ENCODE measurements at regions not wholly inside any gene's neighbourhood (a gene's known extent, or its start where the extent isn't known, plus 50 kb on each side); places are given as distances from the start of the nearest gene placed in this dataset.
"Not testable (repeated sequence)": the region's sequence is repeated elsewhere in the genome, so short reads cannot be mapped to it uniquely, and the experiment has no call there.

DNA sequence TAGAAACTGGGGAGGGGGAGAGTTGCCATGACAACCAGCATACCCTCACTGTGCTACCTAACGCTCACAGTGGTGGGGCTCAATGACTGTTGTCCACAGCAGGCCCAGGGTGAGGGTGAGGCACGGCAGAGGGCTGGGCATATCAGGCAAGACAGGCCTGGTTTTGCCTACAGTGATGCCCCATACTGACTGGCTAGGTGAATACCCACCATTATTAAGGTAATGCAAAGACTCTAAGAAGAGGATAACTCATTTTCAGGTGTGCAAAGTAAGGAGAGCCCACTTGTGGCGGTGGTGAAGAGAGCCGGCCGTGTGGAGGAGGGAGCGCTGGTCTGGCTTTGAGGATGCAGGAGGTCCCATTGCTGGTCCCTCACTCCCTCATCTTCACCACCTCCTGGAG, 422.3 kb downstream of the FUT8 start:
- DNase-seq (ENCODE audit: low read depth): no peak

DNA sequence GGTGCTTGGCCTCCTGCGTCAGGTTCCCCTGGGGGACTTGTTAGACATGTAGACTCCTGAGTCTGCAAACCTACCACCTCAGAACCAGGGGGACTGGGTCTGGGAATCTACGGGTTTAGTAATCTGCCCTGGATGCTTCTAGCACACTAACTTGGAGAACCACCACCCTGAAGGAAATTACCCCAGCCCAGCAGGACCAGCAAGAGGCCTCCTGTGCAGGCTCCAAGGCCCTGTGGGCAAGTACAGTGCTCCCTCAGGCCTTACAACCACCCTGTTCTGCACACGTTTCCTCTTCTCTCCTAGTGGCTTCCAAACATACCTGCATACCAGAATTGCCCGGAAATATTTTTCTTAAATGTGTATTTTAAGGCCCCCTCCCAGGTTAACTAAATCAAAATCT, 423.0 kb downstream of the FUT8 start:
- no peak for DNase-seq (ENCODE audit: low read depth)

DNA sequence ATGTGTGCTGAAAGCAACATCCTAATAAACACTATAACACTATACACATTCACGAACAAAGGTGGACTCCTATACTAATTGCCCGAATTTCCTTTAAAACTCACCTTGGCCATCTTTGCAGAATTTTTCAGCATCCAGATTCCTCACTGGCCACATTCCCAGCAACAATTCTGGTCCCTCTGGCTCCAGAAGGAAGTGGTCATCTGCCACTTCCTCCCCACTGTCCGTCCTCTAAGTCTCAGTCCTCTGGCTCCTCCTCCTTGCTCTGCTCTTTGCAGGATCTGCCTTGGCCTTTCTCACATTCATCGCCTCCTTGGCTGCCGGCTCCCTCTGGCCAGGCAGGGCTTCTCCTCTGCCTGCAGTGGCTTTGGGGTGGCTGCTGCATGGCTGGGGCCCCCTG, 426.0 kb downstream of the FUT8 start:
- DNase-seq (ENCODE audit: low read depth): no peak

DNA sequence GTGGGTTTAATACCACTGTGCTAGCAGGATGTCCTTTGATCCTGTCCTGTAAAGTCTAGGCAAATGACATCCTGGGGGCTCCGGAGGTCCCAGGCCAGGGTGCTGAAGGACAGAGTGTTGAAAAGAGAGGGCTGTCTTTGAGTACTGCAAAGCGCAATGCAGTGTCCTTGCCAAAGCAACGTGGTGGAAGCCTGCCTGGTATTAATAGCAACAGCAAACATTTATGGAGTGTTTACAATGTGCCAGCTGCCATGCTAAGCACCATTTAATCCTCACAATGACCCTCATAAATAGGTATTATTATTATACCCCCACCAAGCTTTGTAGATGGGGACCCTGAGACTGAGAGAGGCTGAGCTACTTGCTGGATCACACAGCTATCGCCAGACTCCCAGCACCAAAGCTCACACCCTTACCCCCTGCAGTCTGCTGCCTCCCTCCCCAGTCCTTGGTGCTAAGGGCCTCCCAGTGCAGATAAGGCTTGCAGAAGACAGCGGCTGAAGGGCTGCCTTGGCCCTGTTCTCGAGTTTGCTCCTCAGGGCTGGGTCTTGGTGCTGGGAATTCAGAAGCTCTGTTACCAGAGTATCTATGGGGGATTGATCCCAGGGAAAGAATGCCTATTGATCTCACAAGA, 427.7 kb downstream of the FUT8 start:
- DNase-seq (ENCODE audit: low read depth): no peak

DNA sequence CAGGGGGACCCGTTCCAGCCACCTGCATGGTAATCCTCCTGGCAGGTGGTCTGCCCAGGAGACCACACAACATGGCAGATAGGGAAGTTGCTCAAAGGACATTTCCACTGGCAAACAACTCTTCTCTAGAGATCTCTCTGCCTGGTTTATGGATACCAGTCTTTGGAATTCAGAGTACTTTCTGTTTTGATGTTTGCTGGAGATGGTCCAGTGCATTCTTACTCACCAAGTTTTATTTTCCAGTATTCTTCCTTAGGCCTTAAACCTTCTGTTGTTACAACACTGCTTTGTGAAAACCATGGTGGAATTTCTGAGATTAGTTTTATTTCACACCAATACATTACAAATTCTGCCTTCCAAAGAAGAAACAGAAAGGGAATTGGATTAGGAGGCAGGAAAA, 428.3 kb downstream of the FUT8 start:
- peak; percentile 92 for DNase-seq (ENCODE audit: low read depth)

DNA sequence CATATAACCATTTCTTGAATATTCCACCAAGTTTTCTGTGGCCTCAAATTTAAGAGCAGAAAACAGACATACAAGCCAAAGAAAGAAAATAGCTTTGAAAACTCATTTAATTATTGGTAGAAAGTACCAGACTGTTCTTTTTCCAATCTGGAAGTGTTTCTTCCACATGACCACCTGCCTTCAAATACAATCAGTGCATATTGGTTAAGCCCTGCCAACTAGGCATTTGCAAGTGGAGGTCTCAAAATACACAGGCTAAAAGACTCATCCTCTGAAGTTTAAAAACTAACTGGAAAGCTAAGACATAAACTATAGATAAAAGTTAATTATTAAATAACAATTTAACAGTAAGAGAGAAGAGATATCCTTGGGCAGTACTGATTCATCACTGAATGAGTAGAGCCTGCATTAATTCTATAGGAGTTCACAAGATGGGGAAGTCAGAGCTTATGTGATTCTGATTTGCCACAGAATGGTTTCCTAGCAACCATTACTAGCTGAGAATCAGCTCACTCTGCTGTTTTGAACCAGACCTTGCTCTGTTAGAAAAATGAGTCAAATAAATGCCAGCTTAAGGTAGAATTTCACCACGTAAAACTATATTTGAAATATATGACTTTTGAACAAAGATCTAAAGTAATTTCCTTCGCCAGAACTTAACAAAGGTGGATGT, 433.8 kb downstream of the FUT8 start:
- peak; percentile 40 for DNase-seq (ENCODE audit: low read depth)

DNA sequence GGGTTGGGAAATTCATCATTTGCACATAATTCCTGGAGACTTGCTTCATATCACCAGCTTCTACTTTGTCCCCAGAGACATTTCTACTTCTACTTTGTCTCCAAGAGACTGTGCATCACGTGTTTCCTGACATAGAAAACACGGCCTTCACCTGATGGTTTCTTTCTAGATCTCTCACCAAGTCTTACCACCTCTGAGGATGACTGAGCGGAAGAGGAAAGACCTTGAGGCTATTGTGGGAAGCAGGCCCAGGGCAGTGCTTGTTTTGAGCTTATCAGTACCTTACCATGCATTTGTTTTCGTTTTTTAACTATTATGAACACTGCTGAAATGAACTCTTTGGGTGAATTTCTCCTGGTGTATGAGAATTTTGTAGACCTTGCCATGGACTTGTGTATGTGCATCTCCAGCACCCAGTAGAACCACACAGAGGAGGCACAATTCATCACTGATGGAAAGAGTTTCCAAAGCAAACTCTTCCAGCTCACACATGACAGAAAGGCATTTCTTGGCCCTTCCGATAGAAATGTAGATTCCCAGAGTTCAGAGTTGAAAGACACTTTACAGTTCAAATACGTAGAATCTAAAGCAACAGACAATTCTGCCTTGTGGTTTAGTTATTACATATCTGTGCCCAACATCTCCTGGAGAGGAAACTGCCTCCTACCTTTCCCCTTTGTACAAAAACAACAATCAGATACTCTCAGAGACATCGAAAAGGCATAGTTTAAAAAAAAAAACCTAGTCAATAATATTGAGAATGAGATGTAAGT, 434.7 kb downstream of the FUT8 start:
- DNase-seq (ENCODE audit: low read depth): no peak

DNA sequence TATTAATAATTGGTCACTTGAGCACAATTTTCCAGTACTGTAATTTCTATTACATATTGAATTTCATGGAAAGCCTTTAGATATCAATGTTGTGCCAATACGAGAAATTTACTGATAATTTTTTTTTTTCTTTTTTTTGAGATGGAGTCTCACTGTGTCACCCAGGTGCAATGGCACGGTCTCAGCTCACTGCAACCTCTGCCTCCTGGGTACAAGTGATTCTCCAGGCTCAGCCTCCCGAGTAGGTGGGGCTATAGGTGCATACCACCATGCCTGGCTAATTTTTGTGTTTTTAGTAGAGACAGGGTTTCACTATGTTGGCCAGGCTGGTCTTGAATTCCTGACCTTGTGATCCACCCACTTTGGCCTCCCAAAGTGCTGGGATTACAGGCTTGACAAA, 435.4 kb downstream of the FUT8 start:
- not testable (repeated sequence) for DNase-seq (ENCODE audit: low read depth)

DNA sequence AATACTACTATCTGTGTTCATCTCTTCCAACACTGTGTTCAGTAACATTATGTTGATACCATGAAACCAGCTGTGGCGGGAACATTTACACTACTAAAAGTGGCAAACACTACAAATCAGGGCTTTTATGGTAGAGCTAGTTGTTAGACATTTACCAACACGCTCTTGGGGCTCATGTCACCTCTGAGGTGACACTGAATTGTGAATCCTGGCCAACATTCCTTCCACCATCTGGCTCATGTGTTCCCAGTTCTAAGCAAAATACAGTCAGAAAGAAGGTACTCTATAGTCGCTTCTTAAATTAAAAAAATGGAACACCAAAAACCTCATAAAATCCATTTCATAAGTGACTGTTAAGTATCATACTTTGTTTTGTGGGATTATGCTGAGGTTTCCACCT, 436.6 kb downstream of the FUT8 start:
- no peak for DNase-seq (ENCODE audit: low read depth)

DNA sequence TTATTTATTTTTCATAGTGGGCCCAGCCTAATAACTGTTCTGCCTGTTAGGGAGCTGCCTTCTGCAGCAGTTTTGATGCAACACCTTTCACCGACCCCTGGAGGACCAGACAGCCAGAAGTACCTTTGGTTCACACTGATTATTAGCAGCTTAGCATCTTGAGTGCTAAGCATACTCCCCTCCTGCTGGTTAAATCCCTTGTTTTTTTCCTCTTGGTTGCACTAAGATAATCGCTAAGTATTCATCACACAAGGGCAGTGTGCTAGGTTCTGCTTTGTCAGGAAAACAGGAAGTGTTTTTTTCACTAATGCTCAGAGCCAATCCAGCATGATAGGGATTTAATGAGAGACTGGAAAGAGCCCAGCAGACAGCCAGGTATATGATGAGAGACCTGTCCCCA, 437.0 kb downstream of the FUT8 start:
- DNase-seq (ENCODE audit: low read depth): peak; percentile 60

DNA sequence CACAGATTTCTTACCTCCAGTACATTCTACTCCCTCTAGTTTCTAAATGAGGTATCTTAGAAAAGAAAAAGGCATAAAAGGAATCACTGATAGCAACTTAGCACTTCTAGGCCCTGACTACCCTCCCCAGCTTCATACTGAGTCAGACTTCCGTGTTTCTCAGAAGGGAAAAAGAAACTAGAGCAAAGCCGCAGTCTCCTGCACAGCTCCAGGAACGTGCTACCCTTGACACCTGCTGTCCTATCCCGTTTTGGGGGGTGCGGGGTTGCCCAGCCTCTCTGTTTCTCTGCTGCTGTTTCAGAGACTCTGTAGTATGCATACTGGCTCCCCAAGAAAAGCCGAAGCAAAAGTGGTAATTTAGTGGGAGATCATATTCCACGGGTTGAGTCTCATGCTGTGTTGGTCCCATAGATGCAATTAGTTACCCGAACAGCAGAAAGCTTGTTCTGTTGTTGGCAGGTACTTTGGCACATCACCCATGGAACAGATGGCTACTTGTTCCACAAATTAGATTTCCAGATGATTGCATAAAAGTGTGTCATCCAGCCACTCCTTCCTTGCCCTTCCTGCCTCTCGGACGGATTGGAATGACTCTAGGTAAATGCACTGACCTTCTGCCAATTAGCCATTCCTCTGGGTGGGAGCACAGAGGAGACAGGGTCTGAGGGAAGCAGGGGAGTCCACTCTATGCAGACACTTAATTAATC, 438.1 kb downstream of the FUT8 start:
- DNase-seq (ENCODE audit: low read depth): no peak

DNA sequence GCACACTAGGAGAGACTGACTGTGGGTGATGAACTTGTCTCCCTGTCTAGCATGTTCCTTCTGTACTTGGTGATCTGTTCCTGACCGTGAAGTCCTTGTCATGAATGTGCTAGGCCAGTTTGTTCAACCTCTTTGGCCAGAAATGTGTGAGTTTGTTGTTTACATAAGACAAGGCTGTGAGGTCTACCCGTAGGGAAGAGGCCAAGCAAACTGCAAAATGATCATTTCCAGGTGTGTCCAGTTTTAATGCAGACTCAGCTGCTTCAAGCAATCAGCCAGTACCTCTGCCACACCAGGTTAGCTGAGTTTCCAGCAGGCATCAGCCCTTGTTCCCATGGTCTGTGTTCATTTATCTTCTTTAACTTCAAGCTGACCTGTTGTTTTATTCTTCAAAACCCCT, 440.2 kb downstream of the FUT8 start:
- no peak for DNase-seq (ENCODE audit: low read depth)

DNA sequence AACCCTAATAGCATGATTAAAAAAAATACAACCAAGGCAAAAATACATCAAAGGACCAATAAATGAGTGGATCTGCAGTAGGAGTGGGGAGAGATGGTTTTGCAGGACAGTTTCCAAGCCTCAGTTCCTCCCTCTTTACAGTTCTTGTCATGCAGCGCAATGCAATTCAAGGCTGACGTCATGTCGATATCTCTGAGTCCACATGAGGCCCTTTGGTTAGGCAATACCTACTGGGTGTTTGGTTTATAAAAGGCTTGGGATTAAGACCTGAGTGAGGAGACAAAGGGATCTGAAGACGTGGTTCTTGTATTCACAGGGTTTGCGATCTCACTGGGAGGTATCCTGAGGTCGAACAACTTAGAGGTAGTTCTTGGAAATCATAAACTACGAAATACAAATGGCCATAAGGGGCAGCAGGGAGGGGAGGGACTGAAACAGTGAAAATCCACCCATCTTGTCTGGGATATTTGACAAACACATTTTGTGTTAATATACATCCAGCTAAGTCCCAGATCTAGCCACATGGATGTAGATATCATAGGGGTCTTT, 441.0 kb downstream of the FUT8 start:
- no peak for DNase-seq (ENCODE audit: low read depth)

DNA sequence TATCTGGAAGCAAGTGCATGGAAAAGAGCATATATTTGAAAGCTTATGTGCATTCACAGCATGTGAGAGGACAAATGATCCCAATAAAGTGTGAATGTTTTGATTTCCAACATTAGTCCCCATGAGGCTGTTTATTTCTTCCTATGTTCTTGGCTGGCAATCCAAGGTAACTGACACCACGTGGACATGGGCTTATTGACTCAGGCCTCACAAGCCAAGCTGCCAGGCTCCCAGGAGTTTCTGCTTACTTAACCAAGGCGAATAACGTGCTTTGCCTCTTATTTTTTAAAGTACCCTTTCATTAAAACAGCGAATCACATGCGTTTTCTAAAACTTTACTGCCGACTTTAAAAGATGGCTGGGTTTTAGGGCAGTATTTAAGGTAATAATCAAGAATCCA, 441.7 kb downstream of the FUT8 start:
- DNase-seq (ENCODE audit: low read depth): no peak

DNA sequence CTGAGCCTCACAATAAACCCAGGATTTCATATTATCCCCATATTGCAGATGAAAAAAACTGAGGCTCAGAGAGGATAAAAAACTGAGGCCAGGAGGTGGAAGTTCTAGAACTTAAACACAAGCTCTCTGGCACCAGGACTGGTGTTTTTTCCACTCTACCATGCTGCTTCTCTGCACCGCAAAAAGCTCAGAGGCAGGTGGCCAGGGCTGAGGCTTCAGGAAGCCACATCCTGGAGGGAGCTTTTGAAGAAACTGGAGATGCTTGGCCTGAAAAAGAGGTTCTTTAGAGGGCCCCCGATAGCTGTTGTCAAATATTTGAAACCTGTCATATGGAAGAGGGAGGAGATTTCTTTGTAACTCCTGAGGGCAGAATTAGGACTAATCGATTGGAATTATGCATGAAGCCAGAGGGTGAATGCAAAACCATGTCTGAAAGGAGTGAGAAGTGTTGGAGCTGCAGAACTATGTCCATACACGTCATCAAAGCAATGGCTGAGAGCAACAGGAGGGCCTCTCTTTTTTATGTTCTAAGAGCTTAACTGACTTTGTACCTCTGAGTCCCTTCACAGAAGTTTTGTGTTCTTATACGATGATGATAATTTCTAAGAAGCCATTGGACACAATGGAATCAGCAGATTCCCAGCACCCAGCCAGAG, 448.6 kb downstream of the FUT8 start:
- no peak for DNase-seq (ENCODE audit: low read depth)

DNA sequence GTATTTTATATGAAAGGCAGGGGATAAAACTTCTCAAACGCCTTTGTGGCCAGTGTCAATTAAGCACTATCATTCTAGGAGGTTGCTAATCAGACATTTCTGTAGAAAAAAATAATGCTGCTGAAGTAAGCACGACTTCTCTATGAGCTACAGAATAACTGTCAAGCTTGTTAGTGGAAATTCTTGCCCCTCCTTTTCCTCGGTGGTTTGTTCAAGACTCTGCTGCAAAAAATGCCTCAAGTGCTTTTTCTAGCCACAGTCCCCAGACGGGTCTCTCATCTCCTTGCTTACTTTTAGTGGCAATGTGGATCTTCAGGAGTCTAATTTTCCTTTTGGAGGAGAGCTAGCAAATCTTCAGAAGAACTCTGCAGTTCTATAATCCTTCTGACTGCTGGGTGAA, 452.0 kb downstream of the FUT8 start:
- DNase-seq (ENCODE audit: low read depth): no peak

DNA sequence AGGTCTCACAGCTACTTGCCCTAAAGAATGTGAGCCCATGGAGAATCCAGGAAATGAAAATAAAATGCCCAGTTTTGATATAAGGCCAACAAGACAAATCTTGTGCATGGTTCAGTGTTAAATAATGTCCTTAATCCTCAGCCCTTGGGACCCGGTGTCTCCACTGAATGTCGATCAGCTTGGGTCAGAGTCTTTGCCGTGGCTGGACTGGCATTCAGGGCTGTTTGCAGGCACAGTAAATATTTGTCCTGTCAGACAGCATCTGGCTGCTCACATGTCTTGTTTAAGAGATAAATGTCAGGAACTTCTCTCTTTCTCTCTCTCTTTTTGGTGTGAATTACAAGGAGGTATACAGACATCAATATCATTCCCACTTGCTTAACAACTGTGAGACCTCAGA, 452.5 kb downstream of the FUT8 start:
- no peak for DNase-seq (ENCODE audit: low read depth)

DNA sequence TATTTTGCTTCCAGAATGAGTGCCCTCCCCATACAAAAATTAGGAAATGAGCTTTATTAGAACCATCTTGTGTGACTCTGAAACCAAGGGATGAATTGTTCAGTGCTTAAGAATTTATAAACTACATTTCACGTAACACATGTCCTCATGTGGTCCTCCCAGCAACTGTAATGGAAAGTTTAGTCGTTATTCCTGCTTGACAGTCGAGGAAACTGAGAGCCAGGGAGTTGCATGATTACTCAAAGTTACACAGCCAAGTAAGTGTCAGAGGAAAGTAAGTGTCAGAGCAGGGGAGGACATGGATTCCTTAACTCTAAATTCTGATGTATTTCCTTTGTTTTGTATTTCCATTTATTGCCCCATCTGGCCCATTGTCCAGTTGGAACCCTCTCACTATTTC, 453.9 kb downstream of the FUT8 start:
- DNase-seq (ENCODE audit: low read depth): no peak

DNA sequence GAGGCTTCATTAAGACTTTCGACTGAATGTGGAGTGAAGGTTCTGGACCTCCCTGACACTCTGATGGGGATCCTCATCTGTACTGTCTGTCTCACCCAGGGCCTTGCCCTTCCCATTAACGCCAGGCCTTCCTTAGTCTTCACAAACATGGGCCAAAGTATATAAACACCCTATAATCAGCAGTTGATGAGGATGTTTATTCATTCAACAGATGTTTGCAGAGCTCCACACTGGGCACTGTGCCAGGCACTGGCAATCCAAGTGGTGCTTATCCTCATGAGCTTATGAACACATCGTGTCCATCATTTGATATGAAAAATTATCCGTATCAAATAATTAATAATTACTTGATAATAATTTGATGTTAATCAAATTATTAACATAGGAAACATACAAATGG, 454.4 kb downstream of the FUT8 start:
- no peak for DNase-seq (ENCODE audit: low read depth)

DNA sequence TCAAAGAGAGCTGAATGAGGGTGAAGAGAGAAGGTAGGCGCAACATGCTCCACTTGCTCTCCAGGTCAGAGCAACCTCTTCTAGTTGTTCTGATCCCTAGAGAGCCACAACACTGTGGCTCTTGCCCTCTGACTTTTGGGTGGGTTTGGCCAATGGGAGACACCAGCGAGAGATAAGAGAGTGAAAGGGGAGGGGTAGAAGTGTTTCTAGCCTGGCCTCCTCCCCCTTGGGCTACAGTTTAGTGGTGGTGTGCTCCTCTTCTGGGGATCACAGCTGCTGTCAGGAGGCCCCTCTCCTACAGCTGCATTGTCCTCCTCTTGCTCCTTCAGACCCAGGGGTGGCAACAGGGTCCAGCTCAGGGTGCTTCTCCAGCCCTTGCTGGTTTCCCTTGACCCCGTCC, 454.8 kb downstream of the FUT8 start:
- DNase-seq (ENCODE audit: low read depth): no peak

DNA sequence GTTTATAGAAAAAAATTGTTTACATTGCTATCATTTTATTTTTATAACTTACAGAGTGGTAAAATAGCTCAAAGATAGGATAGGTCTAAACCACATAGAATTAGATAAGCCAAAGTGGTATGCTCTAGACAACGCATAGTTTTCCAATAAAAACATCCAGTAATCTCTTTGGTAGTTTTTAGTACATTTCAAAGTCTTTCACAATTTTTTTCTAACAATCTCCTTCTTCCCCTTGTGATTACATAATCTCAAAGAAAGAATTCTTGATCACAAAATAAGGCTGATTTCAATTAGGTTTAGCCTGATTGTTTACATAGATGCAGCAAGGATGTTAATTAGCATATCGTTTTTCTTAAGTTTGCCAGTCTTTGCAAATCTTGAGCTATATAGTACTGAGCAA, 460.0 kb downstream of the FUT8 start:
- no peak for DNase-seq (ENCODE audit: low read depth)

DNA sequence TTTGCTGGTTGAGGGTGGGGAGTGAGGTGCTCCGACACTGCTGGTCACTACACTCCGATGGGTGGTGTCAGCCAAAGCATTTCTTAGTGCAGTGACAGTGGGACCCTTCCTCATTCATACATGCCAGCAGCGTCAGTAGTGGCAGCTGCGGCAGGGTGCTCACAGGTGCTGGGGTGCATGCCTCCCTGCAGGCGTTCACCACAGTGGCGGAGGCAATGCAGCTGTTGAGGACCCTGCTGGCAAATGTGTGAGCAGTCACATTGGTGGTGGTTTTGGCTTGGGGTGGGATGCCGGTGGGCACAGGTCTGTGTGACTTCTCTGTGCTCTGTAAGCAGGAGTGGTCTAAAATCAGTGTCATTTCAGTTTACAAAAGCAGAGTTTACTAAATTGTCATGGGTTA, 464.6 kb downstream of the FUT8 start:
- DNase-seq (ENCODE audit: low read depth): no peak
